ENCODE measurements at regions not wholly inside any gene's neighbourhood (a gene's known extent, or its start where the extent isn't known, plus 50 kb on each side); places are given as distances from the start of the nearest gene placed in this dataset.

- peak; percentile 8 for DNase-seq (ENCODE audit: low read depth)
These were observed 886.7 kb upstream of the PCDH20 start for GRCh38 chr13:62302341-62302740.

- DNase-seq (ENCODE audit: low read depth): no peak
These were observed 884.3 kb upstream of the PCDH20 start for GRCh38 chr13:62299988-62300387.

- DNase-seq (ENCODE audit: low read depth): no peak
These were observed 881.2 kb upstream of the PCDH20 start for GRCh38 chr13:62296812-62297211.

- peak; percentile 31 for DNase-seq (ENCODE audit: low read depth)
These were observed 878.6 kb upstream of the PCDH20 start for GRCh38 chr13:62294244-62294643.

GRCh38 chr13:62292714-62293480 is 877.2 kb upstream of the PCDH20 start:
- DNase-seq (ENCODE audit: low read depth): peak; percentile 3

GRCh38 chr13:62290542-62290941 is 874.9 kb upstream of the PCDH20 start:
- no peak for DNase-seq (ENCODE audit: low read depth)

GRCh38 chr13:62287764-62288163 is 872.1 kb upstream of the PCDH20 start:
- DNase-seq (ENCODE audit: low read depth): no peak

- DNase-seq (ENCODE audit: low read depth): no peak
These were observed 864.9 kb upstream of the PCDH20 start for GRCh38 chr13:62280590-62280989.

- no peak for DNase-seq (ENCODE audit: low read depth)
These were observed 862.6 kb upstream of the PCDH20 start for GRCh38 chr13:62278271-62278670.

- DNase-seq (ENCODE audit: low read depth): no peak
These were observed 836.1 kb upstream of the PCDH20 start for GRCh38 chr13:62251734-62252133.

GRCh38 chr13:62250501-62251201 is 835.0 kb upstream of the PCDH20 start:
- no peak for DNase-seq (ENCODE audit: low read depth)

GRCh38 chr13:62246581-62246980 is 830.9 kb upstream of the PCDH20 start:
- no peak for DNase-seq (ENCODE audit: low read depth)

- DNase-seq (ENCODE audit: low read depth): no peak
These were observed 827.5 kb upstream of the PCDH20 start for GRCh38 chr13:62243106-62243505.

GRCh38 chr13:62234780-62235440 is 819.3 kb upstream of the PCDH20 start:
- no peak for DNase-seq (ENCODE audit: low read depth)

GRCh38 chr13:62210951-62211350 is 795.3 kb upstream of the PCDH20 start:
- no peak for DNase-seq (ENCODE audit: low read depth)

- DNase-seq (ENCODE audit: low read depth): no peak
These were observed 793.9 kb upstream of the PCDH20 start for GRCh38 chr13:62209529-62209928.

- DNase-seq (ENCODE audit: low read depth): no peak
These were observed 791.7 kb upstream of the PCDH20 start for GRCh38 chr13:62207388-62207787.

- DNase-seq (ENCODE audit: low read depth): no peak
These were observed 790.5 kb upstream of the PCDH20 start for GRCh38 chr13:62206165-62206564.

- no peak for DNase-seq (ENCODE audit: low read depth)
These were observed 789.6 kb upstream of the PCDH20 start for GRCh38 chr13:62205273-62205672.

GRCh38 chr13:62194371-62194770 is 778.7 kb upstream of the PCDH20 start:
- DNase-seq (ENCODE audit: low read depth): no peak

GRCh38 chr13:62193919-62194318 is 778.3 kb upstream of the PCDH20 start:
- DNase-seq (ENCODE audit: low read depth): no peak

- no peak for DNase-seq (ENCODE audit: low read depth)
These were observed 770.1 kb upstream of the PCDH20 start for GRCh38 chr13:62185631-62186255.

GRCh38 chr13:62176051-62176450 is 760.4 kb upstream of the PCDH20 start:
- no peak for DNase-seq (ENCODE audit: low read depth)

Measured in iris pigment epithelial cell (primary cell).